ENCODE measurements at regions not wholly inside any gene's neighbourhood (a gene's known extent, or its start where the extent isn't known, plus 50 kb on each side); places are given as distances from the start of the nearest gene placed in this dataset.

- no peak for DNase-seq
Observed at GRCh38 chr20:7262803-7263202, 495.3 kb downstream of the BMP2 start.

- no peak for DNase-seq
Observed at GRCh38 chr20:7264137-7264536, 496.7 kb downstream of the BMP2 start.

- no peak for DNase-seq
Observed at GRCh38 chr20:7269452-7269851, 502.0 kb downstream of the BMP2 start.

GRCh38 chr20:7272512-7272911 lies 505.0 kb downstream of the BMP2 start:
- no peak for DNase-seq

- DNase-seq: no peak
Observed at GRCh38 chr20:7274870-7275269, 507.4 kb downstream of the BMP2 start.

GRCh38 chr20:7275645-7276237 lies 508.3 kb downstream of the BMP2 start:
- DNase-seq: no peak

- peak; percentile 52 to 75 for DNase-seq
Observed at GRCh38 chr20:7285918-7286556, 518.6 kb downstream of the BMP2 start.

- DNase-seq: no peak
Observed at GRCh38 chr20:7291323-7291943, 523.9 kb downstream of the BMP2 start.

- no peak for DNase-seq
Observed at GRCh38 chr20:7291946-7292345, 524.5 kb downstream of the BMP2 start.

GRCh38 chr20:7294816-7295360 lies 527.4 kb downstream of the BMP2 start:
- no peak for DNase-seq

GRCh38 chr20:7301807-7302206 lies 534.3 kb downstream of the BMP2 start:
- no peak for DNase-seq

GRCh38 chr20:7302250-7302649 lies 534.8 kb downstream of the BMP2 start:
- DNase-seq: no peak

GRCh38 chr20:7305976-7306375 lies 538.5 kb downstream of the BMP2 start:
- no peak for DNase-seq

GRCh38 chr20:7308163-7308562 lies 540.7 kb downstream of the BMP2 start:
- DNase-seq: no peak

GRCh38 chr20:7313047-7313446 lies 545.6 kb downstream of the BMP2 start:
- DNase-seq: no peak

GRCh38 chr20:7323957-7324356 lies 556.5 kb downstream of the BMP2 start:
- DNase-seq: no peak

- DNase-seq: no peak
Observed at GRCh38 chr20:7327810-7328209, 560.3 kb downstream of the BMP2 start.

- no peak for DNase-seq
Observed at GRCh38 chr20:7330850-7331249, 563.4 kb downstream of the BMP2 start.

- DNase-seq: no peak
Observed at GRCh38 chr20:7332169-7332568, 564.7 kb downstream of the BMP2 start.

- no peak for DNase-seq
Observed at GRCh38 chr20:7333841-7334240, 566.4 kb downstream of the BMP2 start.

- DNase-seq: no peak
Observed at GRCh38 chr20:7346026-7346425, 578.5 kb downstream of the BMP2 start.

- no peak for DNase-seq
Observed at GRCh38 chr20:7346562-7346961, 579.1 kb downstream of the BMP2 start.

GRCh38 chr20:7347409-7347808 lies 579.9 kb downstream of the BMP2 start:
- no peak for DNase-seq

- no peak for DNase-seq
Observed at GRCh38 chr20:7348253-7348652, 580.8 kb downstream of the BMP2 start.

Data from inflammatory macrophage (primary cell).